ENCODE measurements at regions not wholly inside any gene's neighbourhood (a gene's known extent, or its start where the extent isn't known, plus 50 kb on each side); places are given as distances from the start of the nearest gene placed in this dataset.

DNA sequence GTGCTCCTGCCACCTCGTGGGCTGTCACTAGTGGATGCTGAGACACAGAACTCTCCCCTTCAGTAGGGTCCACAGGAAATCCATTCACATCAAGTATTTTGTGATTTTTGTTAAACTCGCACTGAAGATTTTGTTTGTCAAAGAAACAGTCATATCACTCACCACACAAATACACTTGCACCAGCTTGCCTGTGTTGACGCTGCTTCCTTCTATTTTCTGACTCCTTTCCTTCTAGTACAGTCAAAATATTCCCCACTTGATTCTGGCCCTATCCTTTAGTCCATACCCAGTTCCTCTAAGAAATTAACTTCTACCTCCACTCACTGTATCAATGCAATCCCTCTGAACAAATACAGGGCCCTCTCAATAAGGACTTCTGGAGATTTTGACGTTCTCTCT lies 213.2 kb upstream of the ARL4C start:
- TF ChIP-seq, protein P1, sequence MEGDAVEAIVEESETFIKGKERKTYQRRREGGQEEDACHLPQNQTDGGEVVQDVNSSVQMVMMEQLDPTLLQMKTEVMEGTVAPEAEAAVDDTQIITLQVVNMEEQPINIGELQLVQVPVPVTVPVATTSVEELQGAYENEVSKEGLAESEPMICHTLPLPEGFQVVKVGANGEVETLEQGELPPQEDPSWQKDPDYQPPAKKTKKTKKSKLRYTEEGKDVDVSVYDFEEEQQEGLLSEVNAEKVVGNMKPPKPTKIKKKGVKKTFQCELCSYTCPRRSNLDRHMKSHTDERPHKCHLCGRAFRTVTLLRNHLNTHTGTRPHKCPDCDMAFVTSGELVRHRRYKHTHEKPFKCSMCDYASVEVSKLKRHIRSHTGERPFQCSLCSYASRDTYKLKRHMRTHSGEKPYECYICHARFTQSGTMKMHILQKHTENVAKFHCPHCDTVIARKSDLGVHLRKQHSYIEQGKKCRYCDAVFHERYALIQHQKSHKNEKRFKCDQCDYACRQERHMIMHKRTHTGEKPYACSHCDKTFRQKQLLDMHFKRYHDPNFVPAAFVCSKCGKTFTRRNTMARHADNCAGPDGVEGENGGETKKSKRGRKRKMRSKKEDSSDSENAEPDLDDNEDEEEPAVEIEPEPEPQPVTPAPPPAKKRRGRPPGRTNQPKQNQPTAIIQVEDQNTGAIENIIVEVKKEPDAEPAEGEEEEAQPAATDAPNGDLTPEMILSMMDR (IDR thresholded peaks at IDR 0.05) = no peak
- TF ChIP-seq, protein P2, sequence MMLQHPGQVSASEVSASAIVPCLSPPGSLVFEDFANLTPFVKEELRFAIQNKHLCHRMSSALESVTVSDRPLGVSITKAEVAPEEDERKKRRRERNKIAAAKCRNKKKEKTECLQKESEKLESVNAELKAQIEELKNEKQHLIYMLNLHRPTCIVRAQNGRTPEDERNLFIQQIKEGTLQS (CRISPR knock-in tag; conservative IDR thresholded peaks at IDR 0.05) = no peak
- no peak for TF ChIP-seq ELF4 (CRISPR knock-in tag; IDR thresholded peaks at IDR 0.05; ENCODE audit: low read depth)

Data from WTC11 (cell line).